ENCODE measurements at regions not wholly inside any gene's neighbourhood (a gene's known extent, or its start where the extent isn't known, plus 50 kb on each side); places are given as distances from the start of the nearest gene placed in this dataset.
A peak's percentile ranks its signal among the peaks of the same experiment; 100 is the strongest.

DNA sequence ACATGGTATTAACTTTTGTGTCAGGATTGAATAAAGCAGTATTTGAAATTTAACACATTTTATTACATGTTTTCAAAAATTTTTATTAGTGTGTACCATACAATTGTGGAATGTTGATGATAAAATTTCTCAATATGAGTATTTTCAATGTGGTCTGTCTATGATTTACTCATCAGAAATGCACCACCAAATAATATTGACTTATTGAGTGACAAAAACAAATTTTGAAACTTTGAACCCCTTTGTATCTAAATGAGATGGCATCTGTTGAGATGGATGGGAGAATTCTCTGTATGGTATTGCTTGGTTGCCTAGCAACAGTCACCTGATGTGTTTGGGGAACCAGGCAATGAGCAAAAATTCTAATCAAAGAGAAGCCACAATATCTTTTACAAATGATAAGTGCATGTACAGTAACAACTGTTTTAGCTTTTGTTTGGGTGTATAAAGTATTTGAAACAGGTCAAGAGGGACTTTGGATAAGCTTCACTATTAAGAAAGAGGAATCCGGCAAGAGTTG is 400.1 kb downstream of the CCDC85A start:
- H3K4me1 ChIP-seq = no peaks in the 10 kb centered on the region
- H3K27ac ChIP-seq = no peak overlapping the region
- no peaks in the 10 kb centered on the region for H3F3A ChIP-seq (ENCODE audit: low read depth)
- no peaks in the 10 kb centered on the region for H4K20me1 ChIP-seq (ENCODE audit: low read depth)
- Mint-ChIP-seq H3K4me1 (peaks cover 7% of the 10 kb centered on the region), H3K9me3 (peaks cover 3% of the 10 kb centered on the region), H3K4me3 (no peak overlapping the region), H3K27ac (no peak overlapping the region), H3K27me3 (ENCODE audit: insufficient read depth, low read depth) (no peaks in the 10 kb centered on the region), H3K36me3 (no peaks in the 10 kb centered on the region)
- no peak overlapping the region for H2AFZ ChIP-seq (replicated peaks)
- H3K9me3 ChIP-seq (ENCODE audit: low read depth) = no peaks in the 10 kb centered on the region
- no peaks in the 10 kb centered on the region for H3K36me3 ChIP-seq
- no peak overlapping the region for H3K4me2 ChIP-seq
- H3K79me2 ChIP-seq (ENCODE audit: low read depth) = no peaks in the 10 kb centered on the region
- TF ChIP-seq, protein P1, sequence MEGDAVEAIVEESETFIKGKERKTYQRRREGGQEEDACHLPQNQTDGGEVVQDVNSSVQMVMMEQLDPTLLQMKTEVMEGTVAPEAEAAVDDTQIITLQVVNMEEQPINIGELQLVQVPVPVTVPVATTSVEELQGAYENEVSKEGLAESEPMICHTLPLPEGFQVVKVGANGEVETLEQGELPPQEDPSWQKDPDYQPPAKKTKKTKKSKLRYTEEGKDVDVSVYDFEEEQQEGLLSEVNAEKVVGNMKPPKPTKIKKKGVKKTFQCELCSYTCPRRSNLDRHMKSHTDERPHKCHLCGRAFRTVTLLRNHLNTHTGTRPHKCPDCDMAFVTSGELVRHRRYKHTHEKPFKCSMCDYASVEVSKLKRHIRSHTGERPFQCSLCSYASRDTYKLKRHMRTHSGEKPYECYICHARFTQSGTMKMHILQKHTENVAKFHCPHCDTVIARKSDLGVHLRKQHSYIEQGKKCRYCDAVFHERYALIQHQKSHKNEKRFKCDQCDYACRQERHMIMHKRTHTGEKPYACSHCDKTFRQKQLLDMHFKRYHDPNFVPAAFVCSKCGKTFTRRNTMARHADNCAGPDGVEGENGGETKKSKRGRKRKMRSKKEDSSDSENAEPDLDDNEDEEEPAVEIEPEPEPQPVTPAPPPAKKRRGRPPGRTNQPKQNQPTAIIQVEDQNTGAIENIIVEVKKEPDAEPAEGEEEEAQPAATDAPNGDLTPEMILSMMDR (IDR thresholded peaks at IDR 0.05) = no peak
- TF ChIP-seq EZH2 (IDR thresholded peaks at IDR 0.05) (no peak), EZH2phosphoT487 (IDR thresholded peaks at IDR 0.05) (no peak)
- no peaks in the 10 kb centered on the region for H3K27me3 ChIP-seq
- H3K4me3 ChIP-seq = no peak overlapping the region
- DNase-seq (ENCODE audit: low spot score) = peak; percentile 12
- H3K9ac ChIP-seq = no peak overlapping the region

DNA sequence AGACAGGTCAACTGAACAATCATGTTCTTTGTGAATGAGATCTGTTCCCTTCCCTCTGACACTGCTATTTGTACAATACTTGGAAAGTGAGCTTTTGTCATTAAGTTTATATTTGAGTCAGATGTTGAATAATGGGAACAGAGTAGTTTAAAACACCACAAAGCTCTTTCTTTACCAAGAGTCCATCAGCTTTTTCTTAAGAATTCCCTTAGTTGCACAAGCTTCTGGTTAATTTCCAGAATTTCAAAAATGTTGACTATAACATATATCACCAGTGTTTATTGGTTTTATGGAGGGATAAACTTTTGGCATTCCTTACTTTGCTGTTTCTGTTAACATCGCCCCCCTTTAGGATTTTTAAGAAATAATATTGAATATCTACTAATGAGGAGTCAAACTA is 403.7 kb downstream of the CCDC85A start:
- H3K27ac ChIP-seq = no peak overlapping the region
- no peak for DNase-seq (ENCODE audit: low spot score)
- Mint-ChIP-seq H3K4me3 (no peak overlapping the region), H3K9me3 (no peaks in the 10 kb centered on the region), H3K4me1 (peaks cover 7% of the 10 kb centered on the region), H3K36me3 (no peaks in the 10 kb centered on the region), H3K27ac (no peak overlapping the region), H3K27me3 (ENCODE audit: insufficient read depth, low read depth) (no peaks in the 10 kb centered on the region)
- no peak overlapping the region for H3K4me3 ChIP-seq
- H4K20me1 ChIP-seq (ENCODE audit: low read depth) = no peaks in the 10 kb centered on the region
- H3K4me1 ChIP-seq = no peaks in the 10 kb centered on the region
- no peaks in the 10 kb centered on the region for H3K9me3 ChIP-seq (ENCODE audit: low read depth)
- TF ChIP-seq EZH2 (IDR thresholded peaks at IDR 0.05) = no peak
- no peaks in the 10 kb centered on the region for H3K27me3 ChIP-seq
- H3K79me2 ChIP-seq (ENCODE audit: low read depth) = no peaks in the 10 kb centered on the region
- H3K36me3 ChIP-seq = no peaks in the 10 kb centered on the region
- no peaks in the 10 kb centered on the region for H3F3A ChIP-seq (ENCODE audit: low read depth)
- no peak overlapping the region for H3K9ac ChIP-seq
- H3K4me2 ChIP-seq = no peak overlapping the region
- H2AFZ ChIP-seq (replicated peaks) = no peak overlapping the region

DNA sequence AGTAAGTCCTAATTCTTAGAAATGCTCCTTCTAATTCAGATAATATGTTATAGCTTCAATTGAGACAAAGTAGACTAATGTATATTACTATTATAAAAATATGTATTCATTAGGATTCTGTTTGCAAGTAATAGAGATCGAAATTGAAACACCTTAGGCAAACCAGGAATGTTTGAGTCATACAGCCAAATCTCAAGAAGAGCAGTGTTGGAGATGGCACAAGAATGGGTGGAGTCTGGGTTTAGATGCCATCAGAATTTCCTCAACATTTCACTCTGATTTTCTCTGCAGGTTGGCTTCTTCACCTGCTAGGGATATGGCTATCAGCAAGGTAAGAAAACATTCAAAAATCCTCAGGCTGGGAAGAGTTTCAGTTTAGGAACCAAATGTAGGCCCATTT is 405.4 kb downstream of the CCDC85A start:
- no peak for DNase-seq (ENCODE audit: low spot score)
- TF ChIP-seq EZH2 (IDR thresholded peaks at IDR 0.05) (no peak), EZH2phosphoT487 (IDR thresholded peaks at IDR 0.05) (no peak)
- TF ChIP-seq, protein P1 (IDR thresholded peaks at IDR 0.05) = no peak
- no peaks in the 10 kb centered on the region for H3K9me3 ChIP-seq (ENCODE audit: low read depth)
- H3K4me1 ChIP-seq = no peaks in the 10 kb centered on the region
- no peaks in the 10 kb centered on the region for H3K27me3 ChIP-seq
- H3K4me1 Mint-ChIP-seq = peaks cover 2% of the 10 kb centered on the region
- H3K4me3 Mint-ChIP-seq = no peak overlapping the region
- no peaks in the 10 kb centered on the region for H3K36me3 ChIP-seq
- H3K4me3 ChIP-seq = no peak overlapping the region
- no peak overlapping the region for H3K27ac Mint-ChIP-seq
- no peaks in the 10 kb centered on the region for H3K36me3 Mint-ChIP-seq
- no peak overlapping the region for H3K9ac ChIP-seq
- H3K27ac ChIP-seq = no peak overlapping the region
- no peaks in the 10 kb centered on the region for H3K9me3 Mint-ChIP-seq
- H3F3A ChIP-seq (ENCODE audit: low read depth) = no peaks in the 10 kb centered on the region
- H3K4me2 ChIP-seq = no peak overlapping the region
- H4K20me1 ChIP-seq (ENCODE audit: low read depth) = no peaks in the 10 kb centered on the region
- no peaks in the 10 kb centered on the region for H3K27me3 Mint-ChIP-seq (ENCODE audit: insufficient read depth, low read depth)
- no peak overlapping the region for H2AFZ ChIP-seq (replicated peaks)
- no peaks in the 10 kb centered on the region for H3K79me2 ChIP-seq (ENCODE audit: low read depth)

DNA sequence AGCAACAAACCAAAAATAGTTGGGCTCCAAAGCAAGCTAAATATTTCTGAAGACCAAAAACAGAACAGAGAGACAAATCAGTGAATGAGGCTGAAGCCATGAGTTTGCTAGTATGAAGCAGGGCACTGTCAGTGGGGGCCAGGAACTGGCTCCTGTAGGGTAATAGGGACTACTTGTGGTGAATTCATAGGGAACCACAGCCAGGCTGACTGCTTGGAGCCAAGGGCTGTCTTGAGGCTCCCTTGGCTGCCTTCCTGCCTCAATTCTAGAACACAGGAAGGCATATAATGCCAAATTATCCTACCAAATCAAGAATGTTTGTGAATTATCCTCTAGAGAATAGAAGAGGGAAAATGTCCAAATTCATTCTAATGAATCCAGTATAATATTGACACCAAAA is 406.0 kb downstream of the CCDC85A start:
- H3K27me3 Mint-ChIP-seq (ENCODE audit: insufficient read depth, low read depth) = no peaks in the 10 kb centered on the region
- H3K4me1 ChIP-seq = no peaks in the 10 kb centered on the region
- H3K4me3 ChIP-seq = no peak overlapping the region
- H3K36me3 Mint-ChIP-seq = no peaks in the 10 kb centered on the region
- H2AFZ ChIP-seq (replicated peaks) = no peak overlapping the region
- no peak overlapping the region for H3K27ac ChIP-seq
- H3K27ac Mint-ChIP-seq = no peak overlapping the region
- DNase-seq (ENCODE audit: low spot score) = no peak
- no peaks in the 10 kb centered on the region for H3K4me1 Mint-ChIP-seq
- no peaks in the 10 kb centered on the region for H3K79me2 ChIP-seq (ENCODE audit: low read depth)
- H3F3A ChIP-seq (ENCODE audit: low read depth) = no peaks in the 10 kb centered on the region
- no peaks in the 10 kb centered on the region for H3K36me3 ChIP-seq
- no peak overlapping the region for H3K4me3 Mint-ChIP-seq
- no peaks in the 10 kb centered on the region for H3K9me3 Mint-ChIP-seq
- H4K20me1 ChIP-seq (ENCODE audit: low read depth) = no peaks in the 10 kb centered on the region
- H3K4me2 ChIP-seq = no peak overlapping the region
- no peak overlapping the region for H3K9ac ChIP-seq
- no peaks in the 10 kb centered on the region for H3K27me3 ChIP-seq
- TF ChIP-seq EZH2phosphoT487 (IDR thresholded peaks at IDR 0.05) (no peak), EZH2 (IDR thresholded peaks at IDR 0.05) (no peak)
- TF ChIP-seq, protein P1 (IDR thresholded peaks at IDR 0.05) = no peak
- H3K9me3 ChIP-seq (ENCODE audit: low read depth) = no peaks in the 10 kb centered on the region
